ENCODE measurements at regions not wholly inside any gene's neighbourhood (a gene's known extent, or its start where the extent isn't known, plus 50 kb on each side); places are given as distances from the start of the nearest gene placed in this dataset.
A peak's percentile ranks its signal among the peaks of the same experiment; 100 is the strongest.
"Not testable (repeated sequence)": the region's sequence is repeated elsewhere in the genome, so short reads cannot be mapped to it uniquely, and the experiment has no call there.

GRCh38 chr1:89436856-89437255 is 73.0 kb downstream of the GBP6 start:
- DNase-seq (ENCODE audit: low spot score): no peak
- FAIRE-seq: no peak

GRCh38 chr1:89438301-89438700 is 74.4 kb downstream of the GBP6 start:
- not testable (repeated sequence) for DNase-seq (ENCODE audit: low spot score); FAIRE-seq

- DNase-seq (ENCODE audit: low spot score) (no peak), FAIRE-seq (no peak)
These were observed 77.1 kb downstream of the GBP6 start for GRCh38 chr1:89440911-89441310.

DNA sequence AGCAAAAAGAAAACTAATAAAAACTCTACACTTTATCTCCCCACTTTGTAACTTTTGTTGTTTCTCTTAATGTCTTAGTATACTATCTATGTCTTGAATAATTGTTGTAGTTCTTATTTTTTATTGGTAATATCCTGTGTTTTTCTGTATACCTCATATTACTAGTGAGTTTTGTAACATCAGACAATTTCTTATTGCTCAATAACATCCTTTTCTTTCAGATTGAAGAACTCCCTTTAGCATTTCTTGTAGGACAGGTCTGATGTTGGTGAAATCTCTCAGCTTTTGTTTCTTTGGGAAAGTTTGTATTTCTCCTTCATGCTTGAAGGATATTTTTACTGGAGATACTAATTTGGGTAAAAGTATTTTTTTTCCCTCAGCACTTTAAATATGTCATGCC is 79.8 kb upstream of the LRRC8B start:
- FAIRE-seq (no peak), DNase-seq (ENCODE audit: low spot score) (no peak)

DNA sequence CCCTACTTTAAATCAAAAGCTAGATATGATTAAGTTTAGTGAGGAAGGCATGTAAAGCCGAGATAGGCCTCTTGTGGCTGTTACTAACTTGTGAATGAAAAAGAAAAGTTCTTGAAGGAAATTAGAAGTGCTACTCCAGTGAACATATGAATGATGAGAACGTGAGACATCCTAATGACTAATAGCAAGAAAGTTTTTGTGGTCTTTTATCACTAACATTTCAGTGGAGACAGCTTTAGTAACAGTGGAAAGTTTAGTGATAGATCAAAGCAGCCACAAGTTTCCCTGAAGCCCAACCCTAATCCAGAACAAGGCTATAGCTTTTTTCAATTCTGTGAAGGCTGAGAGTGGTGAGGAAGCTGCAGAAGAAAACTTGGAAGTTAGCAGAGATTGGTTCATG is 73.6 kb upstream of the LRRC8B start:
- FAIRE-seq: no peak
- peak; percentile 38 for DNase-seq (ENCODE audit: low spot score)

GRCh38 chr1:89453123-89453972 is 71.3 kb upstream of the LRRC8B start:
- FAIRE-seq (no peak), DNase-seq (ENCODE audit: low spot score) (no peak)

GRCh38 chr1:89454845-89455521 is 69.6 kb upstream of the LRRC8B start:
- peak; percentile 34 for DNase-seq (ENCODE audit: low spot score)
- FAIRE-seq: peak; percentile 89

DNA sequence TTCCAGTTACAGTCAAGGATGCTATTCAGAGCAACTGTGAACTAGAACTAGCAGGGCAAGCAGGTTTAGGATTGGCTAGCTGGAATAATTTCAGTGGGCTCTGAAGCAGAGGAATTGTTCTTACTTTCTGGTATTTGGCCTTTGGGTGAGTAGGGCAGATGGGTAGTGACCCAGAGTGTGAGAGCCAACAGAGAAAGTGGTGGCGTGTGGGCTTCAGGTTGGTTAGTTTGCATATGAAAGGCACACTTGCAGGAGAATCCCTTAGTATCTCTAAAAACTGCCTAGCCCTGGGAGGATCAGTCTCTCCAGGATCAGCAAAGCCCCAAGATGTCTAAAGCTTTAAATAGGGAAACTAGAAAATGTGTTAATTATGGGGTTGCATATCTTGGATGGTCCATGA is 67.6 kb upstream of the LRRC8B start:
- no peak for FAIRE-seq
- no peak for DNase-seq (ENCODE audit: low spot score)

- no peak for DNase-seq (ENCODE audit: low spot score)
- no peak for FAIRE-seq
These were observed 65.5 kb upstream of the LRRC8B start for GRCh38 chr1:89459081-89459480.

DNA sequence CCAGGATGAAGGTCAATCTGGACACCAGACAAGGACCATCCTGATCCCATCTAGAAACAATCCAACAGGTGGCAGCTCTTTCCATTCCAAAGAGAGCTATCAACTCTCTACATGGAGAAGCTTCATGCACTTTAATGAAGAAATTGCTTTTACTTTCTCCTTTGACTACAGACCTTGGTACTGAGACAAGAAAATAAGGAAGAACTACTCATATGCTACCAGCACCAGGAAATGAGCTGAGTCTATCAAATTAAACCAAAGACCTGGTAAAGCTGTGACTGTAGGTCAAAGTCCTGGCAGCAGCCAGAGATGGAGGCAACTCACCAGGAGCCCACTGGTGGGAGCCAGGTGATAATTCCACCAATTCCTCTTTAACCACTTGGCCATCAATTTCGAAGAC is 64.3 kb upstream of the LRRC8B start:
- FAIRE-seq: no peak
- no peak for DNase-seq (ENCODE audit: low spot score)

DNA sequence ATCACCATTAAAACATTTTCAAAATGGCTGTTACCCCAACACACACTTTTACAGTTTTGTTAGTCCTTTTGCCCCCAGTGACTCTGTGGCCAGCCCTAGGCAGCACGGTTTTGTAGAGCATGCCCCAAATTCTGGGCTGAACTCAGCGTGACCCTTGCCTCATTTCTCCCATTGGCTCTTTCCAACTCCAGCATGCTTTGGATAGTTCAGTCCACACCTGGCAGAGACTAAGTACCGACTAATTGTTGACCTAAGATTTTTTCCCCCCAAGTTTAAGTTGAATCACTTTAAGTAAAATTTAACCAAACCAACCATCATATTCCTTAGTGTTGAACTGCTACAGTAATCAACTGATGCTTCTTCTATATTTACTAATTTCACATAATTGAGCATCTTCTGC is 62.4 kb upstream of the LRRC8B start:
- DNase-seq (ENCODE audit: low spot score) (no peak), FAIRE-seq (no peak)

DNA sequence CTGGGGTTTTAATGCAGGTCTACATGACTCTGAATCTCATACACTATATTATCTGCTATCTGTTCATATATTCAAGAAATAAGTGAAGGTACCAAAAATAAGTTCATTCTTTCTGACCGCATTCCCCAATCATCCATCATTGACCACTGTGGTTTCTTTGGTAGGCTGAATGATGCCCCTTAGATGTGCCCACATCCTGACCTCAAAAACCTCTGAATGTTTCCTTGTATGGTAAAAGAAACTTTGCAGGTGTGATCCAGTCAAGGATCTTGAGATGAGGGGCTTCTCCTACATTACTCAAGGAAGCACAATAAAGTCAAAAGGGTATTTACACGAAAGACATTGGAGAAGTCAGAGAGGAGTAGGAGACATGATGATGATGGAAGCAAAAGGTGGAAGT is 60.6 kb upstream of the LRRC8B start:
- no peak for DNase-seq (ENCODE audit: low spot score)
- FAIRE-seq: no peak

- no peak for FAIRE-seq
- peak; percentile 25 for DNase-seq (ENCODE audit: low spot score)
These were observed 59.4 kb upstream of the LRRC8B start for GRCh38 chr1:89465201-89465600.

DNA sequence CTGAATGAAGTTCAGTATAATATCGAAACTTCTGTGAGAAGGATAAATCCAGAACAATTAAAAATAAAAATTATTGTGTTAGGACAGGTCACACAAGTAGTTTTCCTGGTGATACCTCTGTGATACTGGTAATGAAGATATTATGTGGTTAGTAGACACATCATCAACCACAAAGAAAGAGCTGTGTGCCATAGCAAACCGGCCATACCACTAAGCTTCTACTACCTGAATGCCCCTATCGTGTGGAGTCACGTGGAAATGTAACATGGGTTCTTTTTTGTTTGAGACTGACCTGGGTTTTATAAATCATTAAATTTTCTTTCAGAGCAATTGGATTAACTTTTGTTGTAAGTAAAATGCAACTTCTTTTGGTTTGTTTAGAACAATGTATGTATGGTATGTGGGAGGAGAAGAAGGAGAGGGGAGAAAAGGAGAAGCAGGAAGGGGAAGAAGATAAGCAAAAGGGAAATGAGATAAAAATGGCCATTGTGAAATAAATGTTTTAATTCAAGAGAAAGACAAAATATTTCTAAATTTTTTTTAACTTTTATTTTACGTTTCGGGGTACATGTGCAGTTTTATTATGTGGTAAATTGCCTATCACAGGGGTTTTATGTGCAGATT is 58.2 kb upstream of the LRRC8B start:
- FAIRE-seq (peak; percentile 77), DNase-seq (ENCODE audit: low spot score) (peak; percentile 26)

- no peak for DNase-seq (ENCODE audit: low spot score)
- no peak for FAIRE-seq
These were observed 52.4 kb upstream of the LRRC8B start for GRCh38 chr1:89472253-89472652.

- DNase-seq (ENCODE audit: low spot score): no peak
- no peak for FAIRE-seq
These were observed 51.7 kb upstream of the LRRC8B start for GRCh38 chr1:89472886-89473417.

Measured in RCC 7860 (cell line).